GM23338 (cell line): ENCODE measurements at regions not wholly inside any gene's neighbourhood (a gene's known extent, or its start where the extent isn't known, plus 50 kb on each side); places are given as distances from the start of the nearest gene placed in this dataset.

Source experiments
- ATAC-seq: fragments of 200-7000 bp; cut with Tn5 transposase; 3 replicates; pipeline ENCODE4 v1.9.1; 2020
- DNase-seq: peaks from one replicate; pipeline ENCODE4 v3.0.0-alpha.2; 2015; ENCODE audit warnings: low spot score
- H2AFZ ChIP-seq: fragments of 200-600 bp; sonication (generic); 2 replicates; pipeline ENCODE4 v1.8.0; 2016; ENCODE audit warnings: antibody characterized with exemption, mild to moderate bottlenecking, moderate library complexity
- H3F3A ChIP-seq: fragments of 200-600 bp; sonication (generic); replicated peaks from 2 replicates; pipeline ENCODE4 v1.8.0; 2017; ENCODE audit warnings: antibody characterized with exemption, mixed run types, low read depth
- H3K27ac ChIP-seq: fragments of 200-600 bp; sonication (generic); 2 replicates; pipeline ENCODE4 v1.6.1; 2016; ENCODE audit warnings: low read depth
- H3K27me3 ChIP-seq: fragments of 200-600 bp; sonication (generic); 2 replicates; pipeline ENCODE4 v1.8.0; 2016; ENCODE audit warnings: mild to moderate bottlenecking, mixed run types, moderate library complexity; ENCODE audit not compliant: insufficient read depth
- H3K36me3 ChIP-seq: fragments of 200-600 bp; sonication (generic); 2 replicates; pipeline ENCODE4 v1.8.0; 2016; ENCODE audit warnings: mild to moderate bottlenecking; ENCODE audit not compliant: insufficient read depth
- H3K4me1 ChIP-seq: fragments of 200-600 bp; sonication (generic); 2 replicates; pipeline ENCODE4 v1.8.0; 2016; ENCODE audit warnings: mild to moderate bottlenecking, moderate library complexity; ENCODE audit not compliant: insufficient read depth
- H3K4me2 ChIP-seq: fragments of 200-600 bp; sonication (generic); 2 replicates; pipeline ENCODE4 v1.7.1; 2017; ENCODE audit warnings: mixed run types
- H3K4me3 ChIP-seq: fragments of 200-600 bp; sonication (generic); 2 replicates; pipeline ENCODE4 v1.6.1; 2016; ENCODE audit warnings: mixed run types
- H3K79me2 ChIP-seq: fragments of 200-600 bp; sonication (generic); replicated peaks from 2 replicates; pipeline ENCODE4 v1.8.0; 2017; ENCODE audit warnings: mild to moderate bottlenecking; ENCODE audit not compliant: insufficient read depth
- H3K9me2 ChIP-seq: fragments of 200-600 bp; sonication (generic); 2 replicates; pipeline ENCODE4 v1.8.0; 2017; ENCODE audit not compliant: insufficient read depth
- H4K20me1 ChIP-seq: fragments of 200-600 bp; sonication (generic); replicated peaks from 2 replicates; pipeline ENCODE4 v1.8.0; 2017; ENCODE audit warnings: mild to moderate bottlenecking; ENCODE audit not compliant: insufficient read depth
- H3K27ac Mint-ChIP-seq: 2 replicates; pipeline ENCODE4 v1.8.0; 2020; ENCODE audit warnings: inconsistent platforms, mild to moderate bottlenecking, moderate library complexity, mixed read lengths
- H3K27me3 Mint-ChIP-seq: 3 replicates; pipeline ENCODE4 v1.8.0; 2022; ENCODE audit warnings: low read depth, mild to moderate bottlenecking, moderate library complexity, mixed read lengths, inconsistent platforms; ENCODE audit not compliant: insufficient read depth, poor library complexity
- H3K36me3 Mint-ChIP-seq: 3 replicates; pipeline ENCODE4 v1.8.0; 2021; ENCODE audit warnings: low read depth, mild to moderate bottlenecking, inconsistent platforms, moderate library complexity, mixed read lengths
- H3K4me1 Mint-ChIP-seq: 3 replicates; pipeline ENCODE4 v1.8.0; 2020; ENCODE audit warnings: mild to moderate bottlenecking, inconsistent platforms, mixed read lengths
- H3K4me3 Mint-ChIP-seq: 3 replicates; pipeline ENCODE4 v1.8.0; 2021; ENCODE audit warnings: moderate library complexity, mild to moderate bottlenecking, inconsistent platforms, mixed read lengths
- H3K9me3 Mint-ChIP-seq: 3 replicates; pipeline ENCODE4 v1.8.0; 2020; ENCODE audit warnings: moderate library complexity, mild to moderate bottlenecking, inconsistent platforms, mixed read lengths
- ETS1 ChIP-seq: IDR thresholded peaks from 2 replicates; pipeline ENCODE4 v1.6.1; 2016; ENCODE audit warnings: antibody characterized with exemption
- EZH2 ChIP-seq: fragments of 200-600 bp; sonication (generic); IDR thresholded peaks from one replicate; pipeline ENCODE4 v1.8.0; 2017; ENCODE audit warnings: antibody characterized with exemption, mild to moderate bottlenecking, low read depth; ENCODE audit not compliant: unreplicated experiment
- EZH2phosphoT487 ChIP-seq: fragments of 200-600 bp; sonication (generic); IDR thresholded peaks from one replicate; pipeline ENCODE4 v1.8.1; 2018; ENCODE audit warnings: antibody characterized with exemption; ENCODE audit not compliant: unreplicated experiment
- NANOG ChIP-seq: IDR thresholded peaks from 2 replicates; pipeline ENCODE4 v1.6.1; 2016; ENCODE audit warnings: antibody characterized with exemption, borderline replicate concordance
- REST ChIP-seq: IDR thresholded peaks from one replicate; pipeline ENCODE4 v1.6.1; 2018; ENCODE audit warnings: antibody characterized with exemption; ENCODE audit not compliant: unreplicated experiment
- STAT1 ChIP-seq: IDR thresholded peaks from one replicate; pipeline ENCODE4 v1.6.1; 2016; ENCODE audit warnings: antibody characterized with exemption; ENCODE audit not compliant: unreplicated experiment
- ZNF331 ChIP-seq: fragments of 250-450 bp; sonication (Bioruptor Pico); IDR thresholded peaks from 2 replicates; pipeline ENCODE4 v1.5.0; 2020; ENCODE audit warnings: low read depth, mild to moderate bottlenecking, moderate library complexity
- ZNF462 ChIP-seq: fragments of 250-450 bp; sonication (Bioruptor Pico); IDR thresholded peaks from 2 replicates; pipeline ENCODE4 v1.5.0; 2020; ENCODE audit warnings: mild to moderate bottlenecking, moderate library complexity

GRCh38 chr18:29730073-29730472 lies 1312.5 kb downstream of the DSC3 start:
- Histone ChIP-seq H3K9me2 (peaks cover 11% of the 10 kb centered on the region), H3K4me1 (peaks cover 10% of the 10 kb centered on the region), H3K27ac (no peak overlapping the region), H3K4me2 (no peak overlapping the region), H4K20me1 (no peaks in the 10 kb centered on the region), H3K4me3 (no peak overlapping the region), H3K79me2 (no peaks in the 10 kb centered on the region), H2AFZ (no peak overlapping the region), H3K27me3 (no peaks in the 10 kb centered on the region), H3F3A (no peaks in the 10 kb centered on the region), H3K36me3 (no peaks in the 10 kb centered on the region; the same call in 1 of the 2 replicates)
- no peak for ATAC-seq
- peaks cover 9% of the 10 kb centered on the region for H3K9me3 Mint-ChIP-seq
- TF ChIP-seq ZNF462 (CRISPR knock-in tag) (no peak), EZH2 (no peak), NANOG (no peak), ZNF331 (CRISPR knock-in tag) (no peak), STAT1 (no peak), EZH2phosphoT487 (no peak)
- no peak overlapping the region for H3K4me3 Mint-ChIP-seq
- peaks cover 6% of the 10 kb centered on the region; the same call in 2 of the 3 replicates for H3K4me1 Mint-ChIP-seq
- H3K27ac Mint-ChIP-seq: no peak overlapping the region
- DNase-seq: no peak
- peaks cover 9% of the 10 kb centered on the region; the same call in 2 of the 3 replicates for H3K36me3 Mint-ChIP-seq
- peaks cover 4% of the 10 kb centered on the region for H3K27me3 Mint-ChIP-seq

GRCh38 chr18:29726646-29727045 lies 1315.9 kb downstream of the DSC3 start:
- peak; percentile 28; the same call in 2 of the 3 replicates for ATAC-seq
- Mint-ChIP-seq H3K27ac (no peak overlapping the region), H3K27me3 (peaks cover 4% of the 10 kb centered on the region), H3K36me3 (peaks cover 22% of the 10 kb centered on the region), H3K9me3 (peaks cover 26% of the 10 kb centered on the region), H3K4me3 (no peak overlapping the region), H3K4me1 (peaks cover 6% of the 10 kb centered on the region; the same call in 2 of the 3 replicates)
- no peaks in the 10 kb centered on the region; the same call in 1 of the 2 replicates for H3K36me3 ChIP-seq
- H3K4me1 ChIP-seq: peaks cover 10% of the 10 kb centered on the region
- H3K4me2 ChIP-seq: peak overlapping the region; percentile 22; the same call in 1 of the 2 replicates
- H3K4me3 ChIP-seq: no peak overlapping the region
- H4K20me1 ChIP-seq: no peaks in the 10 kb centered on the region
- peak overlapping the region; percentile 70 for H2AFZ ChIP-seq
- H3F3A ChIP-seq: no peaks in the 10 kb centered on the region
- DNase-seq: peak; percentile 4
- no peaks in the 10 kb centered on the region for H3K27me3 ChIP-seq
- no peaks in the 10 kb centered on the region for H3K79me2 ChIP-seq
- H3K27ac ChIP-seq: no peak overlapping the region
- peaks cover 20% of the 10 kb centered on the region for H3K9me2 ChIP-seq
- TF ChIP-seq REST: no peak
- no peak for TF ChIP-seq ETS1
